Fibroblast of the aortic adventitia (primary cell): ENCODE measurements at regions not wholly inside any gene's neighbourhood (a gene's known extent, or its start where the extent isn't known, plus 50 kb on each side); places are given as distances from the start of the nearest gene placed in this dataset.
A peak's percentile ranks its signal among the peaks of the same experiment; 100 is the strongest.

Experiments used
- DNase-seq: peaks from one replicate; pipeline ENCODE4 v3.0.0-alpha.2; 2010; ENCODE audit warnings: low read depth
- H3K4me3 ChIP-seq: 2 replicates; pipeline ENCODE4 v1.5.1; 2011; ENCODE audit warnings: low read depth, mild to moderate bottlenecking, control low read depth, low read length, moderate library complexity
- TF ChIP-seq, protein P1 (sequence below): IDR thresholded peaks from 2 replicates; pipeline ENCODE4 v1.5.1; 2011; ENCODE audit warnings: mild to moderate bottlenecking, low read length, control low read depth, inconsistent platforms; ENCODE audit not compliant: insufficient read depth

DNA sequence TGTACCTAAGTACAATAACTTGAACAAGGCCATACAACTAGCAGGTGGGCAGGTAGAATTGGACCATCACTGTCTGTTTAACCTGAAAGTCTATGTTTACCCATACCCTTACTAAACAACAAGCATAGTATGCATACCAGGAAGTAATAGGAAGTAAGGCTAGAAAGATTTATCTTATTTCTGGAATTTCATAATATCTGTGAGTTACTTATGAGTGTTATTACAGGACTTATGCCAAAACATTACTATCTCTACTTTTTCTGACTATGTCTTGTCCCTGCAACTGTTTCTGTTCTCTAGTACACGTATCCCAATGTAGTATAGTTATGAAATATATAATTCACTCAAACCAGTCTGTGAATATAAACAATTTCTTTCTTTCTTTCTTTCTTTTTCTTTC, 1400.8 kb upstream of the TENM4 start:
- DNase-seq: peak; percentile 17
- H3K4me3 ChIP-seq: no peak overlapping the region
- TF ChIP-seq, protein P1, sequence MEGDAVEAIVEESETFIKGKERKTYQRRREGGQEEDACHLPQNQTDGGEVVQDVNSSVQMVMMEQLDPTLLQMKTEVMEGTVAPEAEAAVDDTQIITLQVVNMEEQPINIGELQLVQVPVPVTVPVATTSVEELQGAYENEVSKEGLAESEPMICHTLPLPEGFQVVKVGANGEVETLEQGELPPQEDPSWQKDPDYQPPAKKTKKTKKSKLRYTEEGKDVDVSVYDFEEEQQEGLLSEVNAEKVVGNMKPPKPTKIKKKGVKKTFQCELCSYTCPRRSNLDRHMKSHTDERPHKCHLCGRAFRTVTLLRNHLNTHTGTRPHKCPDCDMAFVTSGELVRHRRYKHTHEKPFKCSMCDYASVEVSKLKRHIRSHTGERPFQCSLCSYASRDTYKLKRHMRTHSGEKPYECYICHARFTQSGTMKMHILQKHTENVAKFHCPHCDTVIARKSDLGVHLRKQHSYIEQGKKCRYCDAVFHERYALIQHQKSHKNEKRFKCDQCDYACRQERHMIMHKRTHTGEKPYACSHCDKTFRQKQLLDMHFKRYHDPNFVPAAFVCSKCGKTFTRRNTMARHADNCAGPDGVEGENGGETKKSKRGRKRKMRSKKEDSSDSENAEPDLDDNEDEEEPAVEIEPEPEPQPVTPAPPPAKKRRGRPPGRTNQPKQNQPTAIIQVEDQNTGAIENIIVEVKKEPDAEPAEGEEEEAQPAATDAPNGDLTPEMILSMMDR: no peak

DNA sequence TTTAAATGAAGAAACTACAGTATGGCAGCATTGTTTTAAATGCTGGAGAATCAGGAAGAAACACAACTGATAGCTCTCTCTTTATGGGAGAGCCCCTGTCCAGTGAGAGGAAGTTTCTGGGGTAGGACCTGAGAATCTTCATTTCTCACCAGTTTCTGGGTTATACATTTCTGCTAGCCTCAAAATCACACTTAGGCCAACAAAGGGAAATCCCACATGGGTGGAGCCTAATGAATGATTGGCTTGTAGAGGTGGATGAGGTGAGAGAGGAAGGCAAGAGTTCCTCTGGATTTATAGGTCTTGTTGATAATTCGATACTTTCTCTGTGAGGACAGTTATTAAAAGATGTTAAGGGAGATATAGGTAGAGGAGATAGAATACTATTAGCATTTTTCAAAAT, 1397.3 kb upstream of the TENM4 start:
- DNase-seq: no peak
- no peak overlapping the region for H3K4me3 ChIP-seq
- TF ChIP-seq, protein P1: no peak

DNA sequence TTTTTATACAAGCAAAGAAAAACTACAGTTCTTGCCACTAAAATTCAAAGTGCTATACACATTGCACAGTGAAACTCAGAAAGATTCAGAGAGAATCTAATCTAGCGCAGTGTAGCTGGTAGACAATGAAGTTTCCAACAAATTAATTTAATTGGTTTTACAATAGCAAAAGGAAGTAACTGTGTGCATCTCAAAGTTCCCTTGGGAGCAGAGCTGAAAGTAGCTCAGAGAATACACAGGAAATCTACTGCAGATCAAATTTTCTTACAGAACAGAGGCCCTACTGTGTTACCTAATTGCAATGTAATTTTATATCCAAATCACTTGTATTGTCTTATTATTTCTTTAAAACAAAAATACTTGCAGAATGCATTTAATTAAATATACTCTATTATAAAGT, 1396.2 kb upstream of the TENM4 start:
- DNase-seq: no peak
- TF ChIP-seq, protein P1: no peak
- no peak overlapping the region for H3K4me3 ChIP-seq

DNA sequence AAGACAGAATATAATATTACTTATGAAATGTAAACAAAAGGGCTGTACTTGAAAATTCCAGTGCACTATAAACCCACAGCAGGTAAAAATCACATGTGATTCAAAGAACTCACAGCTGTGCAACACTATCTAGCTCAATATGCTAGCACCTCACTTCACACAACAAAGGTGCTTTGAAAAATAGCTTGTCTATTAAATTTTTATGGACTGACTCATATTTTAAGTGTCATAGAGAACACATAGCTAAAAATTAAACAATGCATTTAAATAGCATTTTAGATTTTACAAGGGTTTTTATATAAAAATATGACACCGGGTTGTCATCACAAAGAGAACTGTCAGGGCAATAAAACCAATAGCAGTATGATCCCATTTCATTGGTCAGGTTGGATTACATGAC, 1390.5 kb upstream of the TENM4 start:
- no peak for DNase-seq
- no peak overlapping the region for H3K4me3 ChIP-seq
- TF ChIP-seq, protein P1: no peak

DNA sequence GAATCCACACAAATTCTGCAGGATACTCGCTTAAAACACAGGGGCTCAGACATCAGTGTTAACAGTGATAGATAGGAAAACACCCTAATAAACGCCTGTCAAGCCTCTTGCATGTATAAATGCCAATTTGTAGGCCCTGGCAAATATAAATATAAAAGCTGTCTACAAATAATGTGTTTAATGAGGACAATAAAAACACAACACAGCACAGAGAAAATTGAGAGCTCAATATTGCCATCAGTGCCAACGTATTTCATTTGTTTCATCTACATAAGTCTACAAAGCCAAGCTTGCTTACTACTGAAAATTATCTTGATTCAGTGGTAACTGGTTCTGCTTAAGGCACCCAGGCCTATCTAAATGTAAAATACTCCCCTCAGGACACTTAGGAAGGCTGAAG, 1387.0 kb upstream of the TENM4 start:
- no peak overlapping the region for H3K4me3 ChIP-seq
- no peak for DNase-seq
- TF ChIP-seq, protein P1: no peak

DNA sequence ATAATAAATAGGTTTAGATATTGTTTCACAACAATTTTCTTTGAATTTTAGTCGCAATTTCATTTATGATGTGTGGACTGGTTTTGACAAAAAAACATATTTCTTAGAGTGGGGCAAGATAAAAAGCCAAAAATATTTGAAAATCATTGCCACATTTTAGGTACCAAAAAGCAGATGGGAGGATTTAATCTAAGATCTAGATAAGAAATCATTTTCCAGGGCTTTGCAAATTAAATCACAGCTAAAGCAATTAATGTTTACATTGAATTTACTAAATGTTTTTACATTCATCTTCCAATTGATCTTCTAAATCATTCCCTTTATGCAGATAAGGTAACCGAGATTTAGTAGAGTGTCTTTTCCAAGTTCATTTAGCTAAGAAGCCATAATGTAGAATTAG, 1386.0 kb upstream of the TENM4 start:
- H3K4me3 ChIP-seq: no peak overlapping the region
- DNase-seq: no peak
- TF ChIP-seq, protein P1: no peak

DNA sequence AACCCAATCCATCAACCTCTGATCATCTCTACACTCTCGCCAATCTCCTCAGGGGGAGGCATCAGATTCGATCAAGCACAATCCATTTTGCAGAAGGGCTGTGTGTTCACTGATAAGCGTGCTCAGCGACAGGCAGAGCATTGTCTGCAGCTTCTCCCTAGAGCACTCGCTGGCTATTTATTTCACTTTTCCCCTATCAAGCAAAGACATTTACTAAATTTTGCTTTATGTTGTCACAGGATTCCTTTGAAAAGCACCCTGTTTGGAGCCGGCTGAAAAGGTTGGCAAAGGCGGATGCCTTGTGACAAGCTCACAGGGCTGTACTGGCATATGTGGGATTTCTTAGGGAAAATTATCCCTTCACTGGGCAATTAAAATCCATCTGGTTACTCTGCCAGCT, 1381.5 kb upstream of the TENM4 start:
- no peak overlapping the region for H3K4me3 ChIP-seq
- DNase-seq: no peak
- TF ChIP-seq, protein P1: no peak
